KMS-11 (cell line): ENCODE measurements at regions not wholly inside any gene's neighbourhood (a gene's known extent, or its start where the extent isn't known, plus 50 kb on each side); places are given as distances from the start of the nearest gene placed in this dataset.

ENCODE experiments used
- H2AFZ ChIP-seq: fragments of 200-600 bp; sonication (generic); 2 replicates; pipeline ENCODE4 v1.6.1; 2016; ENCODE audit warnings: antibody characterized with exemption, mixed run types, low read depth
- H3K27ac ChIP-seq: fragments of 200-600 bp; sonication (generic); 2 replicates; pipeline ENCODE4 v1.6.1; 2016; ENCODE audit warnings: mild to moderate bottlenecking, mixed run types
- H3K27me3 ChIP-seq: fragments of 200-600 bp; sonication (generic); 2 replicates; pipeline ENCODE4 v1.6.1; 2017; ENCODE audit warnings: mild to moderate bottlenecking, low read depth, mixed run types, moderate library complexity; ENCODE audit not compliant: insufficient read depth
- H3K36me3 ChIP-seq: fragments of 200-600 bp; sonication (generic); 2 replicates; pipeline ENCODE4 v1.6.1; 2017; ENCODE audit warnings: mild to moderate bottlenecking, mixed run types; ENCODE audit not compliant: insufficient read depth
- H3K4me1 ChIP-seq: fragments of 200-600 bp; sonication (generic); 2 replicates; pipeline ENCODE4 v1.6.1; 2016; ENCODE audit warnings: mild to moderate bottlenecking, low read depth, mixed run types; ENCODE audit not compliant: poor library complexity, severe bottlenecking
- H3K4me2 ChIP-seq: fragments of 200-600 bp; sonication (generic); 2 replicates; pipeline ENCODE4 v1.7.0; 2016; ENCODE audit warnings: mild to moderate bottlenecking, mixed run types
- H3K4me3 ChIP-seq: fragments of 200-600 bp; sonication (generic); IDR thresholded peaks from 2 replicates; pipeline ENCODE4 v1.6.1; 2017; ENCODE audit warnings: low read depth, low read length, mixed read lengths; ENCODE audit not compliant: insufficient read depth
- H3K79me2 ChIP-seq: fragments of 200-600 bp; sonication (generic); 2 replicates; pipeline ENCODE4 v1.6.1; 2016; ENCODE audit warnings: low read depth, mixed run types; ENCODE audit not compliant: insufficient read depth
- H3K9ac ChIP-seq: fragments of 200-600 bp; sonication (generic); 2 replicates; pipeline ENCODE4 v1.6.1; 2016; ENCODE audit warnings: mild to moderate bottlenecking, mixed run types
- H4K20me1 ChIP-seq: fragments of 200-600 bp; sonication (generic); 2 replicates; pipeline ENCODE4 v1.6.1; 2016; ENCODE audit warnings: mild to moderate bottlenecking, mixed run types; ENCODE audit not compliant: insufficient read depth
- CTCF ChIP-seq: fragments of 200-600 bp; sonication (generic); conservative IDR thresholded peaks from 2 replicates; pipeline ENCODE4 v1.6.1; 2017; ENCODE audit warnings: low read depth, mild to moderate bottlenecking, antibody characterized with exemption, low read length, moderate library complexity, mixed read lengths

- H3K4me2 ChIP-seq = no peak overlapping the region
- H3K9ac ChIP-seq = no peak overlapping the region
- no peaks in the 10 kb centered on the region for H3K79me2 ChIP-seq
- no peak overlapping the region for H3K27ac ChIP-seq
- TF ChIP-seq CTCF = no peak
- no peaks in the 10 kb centered on the region for H3K27me3 ChIP-seq
- no peak overlapping the region for H2AFZ ChIP-seq
- H4K20me1 ChIP-seq = no peaks in the 10 kb centered on the region
- H3K4me1 ChIP-seq = no peaks in the 10 kb centered on the region
- no peak overlapping the region for H3K4me3 ChIP-seq
- no peaks in the 10 kb centered on the region for H3K36me3 ChIP-seq
These were observed 60.2 kb downstream of the ADAMTS1 start for GRCh38 chr21:26784974-26785373.

- Histone ChIP-seq H2AFZ (no peak overlapping the region), H3K27me3 (no peaks in the 10 kb centered on the region), H3K79me2 (no peaks in the 10 kb centered on the region), H3K4me1 (no peaks in the 10 kb centered on the region), H3K4me3 (no peak overlapping the region), H3K36me3 (no peaks in the 10 kb centered on the region), H3K4me2 (no peak overlapping the region), H3K27ac (no peak overlapping the region), H3K9ac (no peak overlapping the region), H4K20me1 (no peaks in the 10 kb centered on the region)
- no peak for TF ChIP-seq CTCF
These were observed 61.6 kb downstream of the ADAMTS1 start for GRCh38 chr21:26783466-26784195.

GRCh38 chr21:26782747-26783146 is 62.5 kb downstream of the ADAMTS1 start:
- H3K27me3 ChIP-seq = no peaks in the 10 kb centered on the region
- H3K4me2 ChIP-seq = no peak overlapping the region
- H3K79me2 ChIP-seq = no peaks in the 10 kb centered on the region
- H3K4me3 ChIP-seq = no peak overlapping the region
- no peak overlapping the region for H3K27ac ChIP-seq
- H3K4me1 ChIP-seq = no peaks in the 10 kb centered on the region
- H2AFZ ChIP-seq = no peak overlapping the region
- H3K36me3 ChIP-seq = no peaks in the 10 kb centered on the region
- no peak overlapping the region for H3K9ac ChIP-seq
- no peaks in the 10 kb centered on the region for H4K20me1 ChIP-seq
- no peak for TF ChIP-seq CTCF

- no peaks in the 10 kb centered on the region for H3K27me3 ChIP-seq
- no peaks in the 10 kb centered on the region for H4K20me1 ChIP-seq
- no peak overlapping the region for H3K4me2 ChIP-seq
- H3K79me2 ChIP-seq = no peaks in the 10 kb centered on the region
- no peak overlapping the region for H3K4me3 ChIP-seq
- TF ChIP-seq CTCF = no peak
- no peak overlapping the region for H3K9ac ChIP-seq
- H2AFZ ChIP-seq = no peak overlapping the region
- no peak overlapping the region for H3K27ac ChIP-seq
- H3K4me1 ChIP-seq = no peaks in the 10 kb centered on the region
- H3K36me3 ChIP-seq = no peaks in the 10 kb centered on the region
These were observed 62.9 kb downstream of the ADAMTS1 start for GRCh38 chr21:26782331-26782730.
